Retinal pigment epithelial cell (primary cell): ENCODE measurements at regions not wholly inside any gene's neighbourhood (a gene's known extent, or its start where the extent isn't known, plus 50 kb on each side); places are given as distances from the start of the nearest gene placed in this dataset.

ENCODE experiments used
- DNase-seq: peaks from one replicate; pipeline ENCODE4 v3.0.0-alpha.2; 2010; ENCODE audit warnings: low read depth
- H3K4me3 ChIP-seq: 2 replicates; pipeline ENCODE4 v1.5.1; 2011; ENCODE audit warnings: mild to moderate bottlenecking, low read length, control low read depth, moderate library complexity
- TF ChIP-seq, protein P1 (sequence below): conservative IDR thresholded peaks from 2 replicates; pipeline ENCODE4 v1.5.1; 2011; ENCODE audit warnings: low read depth, low read length, control low read depth, inconsistent platforms

DNA sequence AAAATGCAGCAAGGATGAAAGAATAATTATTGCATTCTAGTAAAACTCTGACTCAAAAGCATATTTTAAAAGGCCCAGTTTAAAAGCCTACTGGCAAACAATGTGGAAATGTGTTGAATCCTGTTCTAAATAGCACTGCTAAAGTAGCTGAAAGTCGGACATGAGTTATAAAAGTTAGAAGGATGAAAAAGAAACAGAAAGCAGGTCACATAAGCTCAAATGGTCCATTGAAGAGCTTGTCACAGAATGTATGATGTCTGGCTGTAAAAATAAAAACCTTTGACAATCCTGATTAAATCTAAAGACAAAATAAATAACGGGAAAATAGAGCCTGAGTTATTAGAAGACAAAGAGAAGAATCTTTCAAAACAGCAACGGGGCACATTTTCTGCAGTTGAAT lies 218.6 kb upstream of the UFL1 start:
- no peak for DNase-seq
- TF ChIP-seq, protein P1, sequence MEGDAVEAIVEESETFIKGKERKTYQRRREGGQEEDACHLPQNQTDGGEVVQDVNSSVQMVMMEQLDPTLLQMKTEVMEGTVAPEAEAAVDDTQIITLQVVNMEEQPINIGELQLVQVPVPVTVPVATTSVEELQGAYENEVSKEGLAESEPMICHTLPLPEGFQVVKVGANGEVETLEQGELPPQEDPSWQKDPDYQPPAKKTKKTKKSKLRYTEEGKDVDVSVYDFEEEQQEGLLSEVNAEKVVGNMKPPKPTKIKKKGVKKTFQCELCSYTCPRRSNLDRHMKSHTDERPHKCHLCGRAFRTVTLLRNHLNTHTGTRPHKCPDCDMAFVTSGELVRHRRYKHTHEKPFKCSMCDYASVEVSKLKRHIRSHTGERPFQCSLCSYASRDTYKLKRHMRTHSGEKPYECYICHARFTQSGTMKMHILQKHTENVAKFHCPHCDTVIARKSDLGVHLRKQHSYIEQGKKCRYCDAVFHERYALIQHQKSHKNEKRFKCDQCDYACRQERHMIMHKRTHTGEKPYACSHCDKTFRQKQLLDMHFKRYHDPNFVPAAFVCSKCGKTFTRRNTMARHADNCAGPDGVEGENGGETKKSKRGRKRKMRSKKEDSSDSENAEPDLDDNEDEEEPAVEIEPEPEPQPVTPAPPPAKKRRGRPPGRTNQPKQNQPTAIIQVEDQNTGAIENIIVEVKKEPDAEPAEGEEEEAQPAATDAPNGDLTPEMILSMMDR = no peak
- H3K4me3 ChIP-seq = no peak overlapping the region

DNA sequence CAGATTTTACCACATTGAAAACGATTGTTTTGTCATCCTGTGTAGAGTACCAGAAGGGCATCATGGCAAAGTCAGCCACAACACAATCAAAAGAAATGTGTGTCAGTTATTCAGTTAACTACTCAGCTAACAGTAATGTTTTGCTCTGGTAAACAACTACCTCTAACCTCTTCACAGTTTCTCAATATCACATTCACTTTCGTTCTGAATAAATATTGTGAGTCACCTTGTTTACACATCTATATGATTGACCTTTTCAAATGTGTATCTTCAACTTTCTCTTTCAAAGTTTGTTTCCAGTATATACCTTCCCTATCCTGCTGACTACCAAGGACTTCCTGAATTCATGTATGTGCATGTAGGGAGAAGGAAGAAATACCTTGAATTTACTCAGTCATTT lies 216.6 kb upstream of the UFL1 start:
- DNase-seq = no peak
- H3K4me3 ChIP-seq = no peak overlapping the region
- TF ChIP-seq, protein P1 = no peak

GRCh38 chr6:96330884-96331283 lies 190.7 kb upstream of the UFL1 start:
- TF ChIP-seq, protein P1 = no peak
- no peak for DNase-seq
- no peak overlapping the region for H3K4me3 ChIP-seq

GRCh38 chr6:96340164-96340563 lies 181.4 kb upstream of the UFL1 start:
- DNase-seq = no peak
- no peak overlapping the region for H3K4me3 ChIP-seq
- TF ChIP-seq, protein P1 = no peak

- TF ChIP-seq, protein P1 = no peak
- no peak for DNase-seq
- no peak overlapping the region for H3K4me3 ChIP-seq
Measured at GRCh38 chr6:96345501-96345900, 176.1 kb upstream of the UFL1 start.

GRCh38 chr6:96381246-96381645 lies 140.4 kb upstream of the UFL1 start:
- TF ChIP-seq, protein P1 = no peak
- DNase-seq = peak; percentile 16
- no peak overlapping the region for H3K4me3 ChIP-seq

DNA sequence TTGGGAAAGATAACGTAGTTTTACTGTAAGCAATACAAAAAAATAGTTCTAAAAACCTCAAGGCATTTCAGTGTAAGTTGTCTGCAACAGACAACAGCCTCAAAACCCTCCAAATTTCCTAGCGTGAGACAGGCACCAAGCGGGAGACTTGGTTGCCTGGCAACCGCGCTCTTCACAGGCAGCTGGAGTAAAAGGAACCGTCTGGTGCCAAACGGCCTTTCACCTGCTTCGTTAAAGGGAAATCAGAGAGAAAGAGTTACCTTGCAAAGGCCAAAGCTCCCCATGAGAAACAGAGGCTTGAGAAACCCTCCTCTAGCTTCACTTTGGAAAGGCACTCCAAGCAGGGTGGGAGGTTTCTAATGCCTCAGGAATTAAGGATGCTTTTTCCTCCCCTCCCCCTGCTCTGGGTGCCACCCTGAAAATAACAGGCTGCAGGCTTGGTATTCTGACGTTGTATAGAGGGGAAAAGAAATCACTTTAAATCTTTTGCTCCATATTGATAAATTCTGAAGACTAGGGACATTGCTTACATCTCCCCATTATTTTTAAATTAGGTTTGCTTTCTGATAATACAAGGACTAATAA lies 129.7 kb upstream of the UFL1 start:
- DNase-seq = peak; percentile 11
- peak overlapping the region; percentile 30 for H3K4me3 ChIP-seq
- TF ChIP-seq, protein P1 = no peak
